HepG2 (cell line): ENCODE measurements at regions not wholly inside any gene's neighbourhood (a gene's known extent, or its start where the extent isn't known, plus 50 kb on each side); places are given as distances from the start of the nearest gene placed in this dataset.

Source experiments
- ATAC-seq: fragments of 200-7000 bp; cut with Tn5 transposase; 3 replicates; pipeline ENCODE4 v1.9.1; 2020; ENCODE audit warnings: mild to moderate bottlenecking, moderate library complexity
- BruUV-seq: library from RNA; stranded (reverse); fragments of 400-500 nt; replicated peaks from 2 replicates; lab custom pipeline; 2021; lab: Mats Ljungman, UMichigan
- CTCF ChIA-PET: fragments of 300-600 bp; formaldehyde crosslinking; extraction: SDS; loops from one replicate; lab custom pipeline; 2021; ENCODE audit warnings: low total read pairs, inconsistent platforms, low intra/inter-chr PET ratio; lab: Yijun Ruan, JAX
- POLR2A ChIA-PET: fragments of 350-600 bp; sonication (Branson Sonifier 250); formaldehyde crosslinking; loops from one replicate; lab custom pipeline; 2020; ENCODE audit warnings: antibody characterized with exemption, inconsistent platforms; lab: Yijun Ruan, JAX
- DNase-seq: peaks from one replicate; pipeline ENCODE4 v3.0.0-alpha.2; 2015; ENCODE audit warnings: low spot score
- FAIRE-seq: peaks from 3 replicates; lab custom pipeline; 2011; peaks lifted over from hg19 to GRCh38; lab: Jason Lieb, UNC
- H2AFZ ChIP-seq: one replicate; pipeline ENCODE4 v1.6.1; 2011; ENCODE audit warnings: low read length, inconsistent platforms
- H3K27ac ChIP-seq: fragments of 300-600 bp; 3 replicates; pipeline ENCODE4 v1.8.0; 2011; ENCODE audit warnings: mixed run types, mild to moderate bottlenecking, mixed read lengths, low read length, inconsistent platforms; ENCODE audit not compliant: insufficient read depth; ENCODE audit errors: extremely low read length
- H3K27me3 ChIP-seq, 2 experiments: fragments of 200-600 bp in 1 of 2; 2 replicates in 1 of 2; 3 replicates in 1 of 2; pipeline versions ENCODE4 v1.6.0 to v1.8.0; 2011; ENCODE audit warnings: low read length in 2 of 2, mild to moderate bottlenecking in 2 of 2, moderate library complexity in 2 of 2, inconsistent platforms in 1 of 2; ENCODE audit not compliant: insufficient read depth in 2 of 2, control insufficient read depth in 1 of 2
- H3K36me3 ChIP-seq, 2 experiments: fragments of 200-600 bp in 1 of 2; replicated peaks in 1 of 2; 2 replicates in 1 of 2; 3 replicates in 1 of 2; pipeline versions ENCODE4 v1.5.1 to v1.8.0; 2011; ENCODE audit warnings: low read length in 2 of 2, inconsistent platforms in 1 of 2; ENCODE audit not compliant: insufficient read depth in 2 of 2, control insufficient read depth in 1 of 2
- H3K4me1 ChIP-seq: 2 replicates; pipeline ENCODE4 v1.5.1; 2012; ENCODE audit warnings: low read length, inconsistent platforms; ENCODE audit not compliant: insufficient read depth
- H3K4me2 ChIP-seq: 2 replicates; pipeline ENCODE4 v1.6.0; 2011; ENCODE audit warnings: low read depth, low read length, inconsistent platforms
- H3K4me3 ChIP-seq, 3 experiments: fragments of 200-600 bp in 1 of 3; sonication (generic), shearing (Covaris generic) in 1 of 3; replicated peaks in 1 of 3; 2 replicates each; pipeline ENCODE4 v1.5.1; 2011 to 2016; ENCODE audit warnings: low read length in 3 of 3, inconsistent platforms in 2 of 3, low read depth in 2 of 3, mild to moderate bottlenecking in 2 of 3, control low read depth in 1 of 3, mixed read lengths in 1 of 3; ENCODE audit not compliant: insufficient read depth in 1 of 3
- H3K79me2 ChIP-seq: one replicate; pipeline ENCODE4 v1.6.1; 2011; ENCODE audit warnings: low read length, inconsistent platforms; ENCODE audit not compliant: insufficient read depth
- H3K9ac ChIP-seq: 2 replicates; pipeline ENCODE4 v1.6.0; 2011; ENCODE audit warnings: mild to moderate bottlenecking, low read depth, low read length, inconsistent platforms; ENCODE audit not compliant: insufficient read depth
- H3K9me3 ChIP-seq: 2 replicates; pipeline ENCODE4 v1.5.1; 2012; ENCODE audit warnings: mild to moderate bottlenecking, low read length
- H4K20me1 ChIP-seq: 2 replicates; pipeline ENCODE4 v1.6.0; 2011; ENCODE audit warnings: inconsistent platforms, mild to moderate bottlenecking, low read length, moderate library complexity; ENCODE audit not compliant: insufficient read depth
- BCL6 ChIP-seq: IDR thresholded peaks from 2 replicates; pipeline ENCODE4 v1.6.1; 2016; ENCODE audit warnings: missing genetic modification reagents, missing compliant biosample characterization
- CSRNP1 ChIP-seq: sonication (generic); formaldehyde crosslinking; IDR thresholded peaks from 2 replicates; pipeline ENCODE4 v1.8.1; 2023; ENCODE audit warnings: mild to moderate bottlenecking, missing genetic modification reagents
- EZH2 ChIP-seq: conservative IDR thresholded peaks from 2 replicates; pipeline ENCODE4 v1.6.1; 2012; ENCODE audit warnings: mild to moderate bottlenecking, low read depth, low read length, moderate library complexity
- MAFK ChIP-seq, 2 experiments: IDR thresholded peaks in 1 of 2; conservative IDR thresholded peaks in 1 of 2; 2 replicates each; pipeline ENCODE4 v1.6.1; 2011; ENCODE audit warnings: improper control_type of control experiment in 2 of 2, low read length in 2 of 2
- NFE2L1 ChIP-seq: sonication (generic); formaldehyde crosslinking; IDR thresholded peaks from 2 replicates; pipeline ENCODE4 v1.4.0; 2020; ENCODE audit warnings: missing genetic modification reagents, mild to moderate bottlenecking, borderline replicate concordance
- RBM39 ChIP-seq: fragments of 200-400 bp; formaldehyde crosslinking; IDR thresholded peaks from one replicate; pipeline ENCODE4 v1.6.1; 2018; ENCODE audit warnings: antibody characterized with exemption, mild to moderate bottlenecking, low read depth, low read length; ENCODE audit not compliant: poor library complexity, severe bottlenecking
- TRAFD1 ChIP-seq: sonication (generic); formaldehyde crosslinking; IDR thresholded peaks from 2 replicates; pipeline ENCODE4 v1.5.1; 2020; ENCODE audit warnings: missing genetic modification reagents, mild to moderate bottlenecking, borderline replicate concordance
- YEATS2 ChIP-seq: sonication (generic); formaldehyde crosslinking; IDR thresholded peaks from 2 replicates; pipeline ENCODE4 v1.4.0; 2020; ENCODE audit warnings: missing genetic modification reagents, borderline replicate concordance
- ZNF18 ChIP-seq: sonication (generic); formaldehyde crosslinking; IDR thresholded peaks from 2 replicates; pipeline ENCODE4 v1.8.0; 2022; ENCODE audit warnings: mild to moderate bottlenecking, missing genetic modification reagents; ENCODE audit not compliant: insufficient replicate concordance
- ZNF282 ChIP-seq: fragments of 450-650 bp; IDR thresholded peaks from 2 replicates; pipeline ENCODE4 v1.6.1; 2018; ENCODE audit not compliant: partially characterized antibody
- ZNF557 ChIP-seq: sonication (generic); formaldehyde crosslinking; IDR thresholded peaks from 2 replicates; pipeline ENCODE4 v1.4.0; 2020; ENCODE audit warnings: missing genetic modification reagents
- ZNF564 ChIP-seq: sonication (generic); formaldehyde crosslinking; IDR thresholded peaks from 2 replicates; pipeline ENCODE4 v1.8.1; 2023; ENCODE audit warnings: mild to moderate bottlenecking, missing genetic modification reagents
- ZNF724P ChIP-seq: sonication (generic); formaldehyde crosslinking; IDR thresholded peaks from 2 replicates; pipeline ENCODE4 v1.8.0; 2022; ENCODE audit warnings: missing genetic modification reagents, borderline replicate concordance
- ZNF83 ChIP-seq: sonication (generic); formaldehyde crosslinking; IDR thresholded peaks from 2 replicates; pipeline ENCODE4 v1.4.0; 2020; ENCODE audit warnings: missing genetic modification reagents, mild to moderate bottlenecking, borderline replicate concordance
- WGBS: methylation state at CpG from one replicate; pipeline ENCODE4 v1.1.6; 2017; ENCODE audit warnings: low lambda C conversion rate; 5-methylcytosine and 5-hydroxymethylcytosine counted together
- in situ Hi-C: cut with HindIII; loops from 2 replicates; pipeline ENCODE4 v1.10.0; 2017; ENCODE audit warnings: low pct_unique_long_range_greater_than_20kb; ENCODE audit not compliant: extremely low pct_ligation_motif_present
- intact Hi-C: fragments of 100-400 bp; cut with micrococcal nuclease; formaldehyde crosslinking; loops from one replicate; pipeline ENCODE4 v1.10.0; 2022; ENCODE audit not compliant: unreplicated experiment

GRCh38 chr7:41206267-41206666 is 496.6 kb downstream of the INHBA start:
- TF ChIP-seq BCL6 (CRISPR knock-in tag) (0 out of 2 replicates have a peak, but pooled peaks have one; percentile 10), RBM39 (no peak)
- TF ChIP-seq, all 625 proteins: peak for 1
- no peaks in the 10 kb centered on the region for H4K20me1 ChIP-seq
- 0 out of 2 replicates have a peak, but pooled peaks cover 7% of the 10 kb centered on the region for H3K4me1 ChIP-seq
- DNase-seq: peak; percentile 14
- no peak overlapping the region for H3K27ac ChIP-seq
- in situ Hi-C loops (no loop called here), intact Hi-C loops (no loop called here)
- ATAC-seq: peak; percentile 75
- H3K79me2 ChIP-seq: no peaks in the 10 kb centered on the region
- 0% methylated on average over 2 of the region's 2 CpGs for WGBS
- ChIA-PET CTCF (no interaction called here), POLR2A (no interaction called here)
- no peak overlapping the region for H3K4me3 ChIP-seq
- H3K36me3 ChIP-seq: no peaks in the 10 kb centered on the region
- H2AFZ ChIP-seq: no peak overlapping the region
- no peak for FAIRE-seq
- H3K27me3 ChIP-seq: no peaks in the 10 kb centered on the region
- H3K9me3 ChIP-seq: no peaks in the 10 kb centered on the region
- BruUV-seq: no TSS peak
- H3K9ac ChIP-seq: no peak overlapping the region
- H3K4me2 ChIP-seq: no peak overlapping the region

GRCh38 chr7:41205600-41205999 is 497.3 kb downstream of the INHBA start:
- Histone ChIP-seq H3K27me3 (no peaks in the 10 kb centered on the region), H3K27ac (no peak overlapping the region), H3K4me3 (no peak overlapping the region), H3K9me3 (no peaks in the 10 kb centered on the region), H3K79me2 (no peaks in the 10 kb centered on the region), H3K4me2 (no peak overlapping the region), H3K9ac (no peak overlapping the region), H2AFZ (no peak overlapping the region), H3K4me1 (0 out of 2 replicates have a peak, but pooled peaks cover 7% of the 10 kb centered on the region), H4K20me1 (no peaks in the 10 kb centered on the region), H3K36me3 (no peaks in the 10 kb centered on the region)
- ChIA-PET POLR2A (no interaction called here), CTCF (no interaction called here)
- BruUV-seq: no TSS peak
- DNase-seq (no peak), ATAC-seq (no peak), FAIRE-seq (no peak)
- intact Hi-C loops (no loop called here), in situ Hi-C loops (no loop called here)
- WGBS: 33% methylated on average over 2 of the region's 2 CpGs
- TF ChIP-seq ZNF557 (no peak), ZNF564 (CRISPR knock-in tag) (no peak), CSRNP1 (CRISPR knock-in tag) (no peak), TRAFD1 (no peak), MAFK (conservative IDR thresholded peaks at IDR 0.05 in 1 of 2, IDR thresholded peaks at IDR 0.05 in 1 of 2; ENCODE audit: low read length in 2 of 2) (no peak), ZNF282 (no peak), ZNF18 (CRISPR knock-in tag) (no peak), ZNF724P (CRISPR knock-in tag) (no peak), EZH2 (no peak), NFE2L1 (no peak), YEATS2 (no peak), ZNF83 (no peak)
